Neural cell (in vitro differentiated cells): ENCODE measurements at regions not wholly inside any gene's neighbourhood (a gene's known extent, or its start where the extent isn't known, plus 50 kb on each side); places are given as distances from the start of the nearest gene placed in this dataset.

Source experiments
- H2AFZ ChIP-seq: fragments of 200-600, 300-800 bp; sonication (generic), shearing (Covaris generic); 2 replicates; pipeline ENCODE4 v1.6.0; 2014; ENCODE audit warnings: low read depth, mild to moderate bottlenecking, antibody characterized with exemption, low read length, moderate library complexity
- H3F3A ChIP-seq: fragments of 200-600 bp; shearing (Covaris generic); 2 replicates; pipeline ENCODE4 v1.6.1; 2016; ENCODE audit warnings: mild to moderate bottlenecking, moderate library complexity, mixed read lengths, antibody characterized with exemption, low read length; ENCODE audit not compliant: insufficient read depth, poor library complexity, severe bottlenecking
- H3K27ac ChIP-seq: fragments of 200-600, 300-800 bp; sonication (generic), shearing (Covaris generic); 2 replicates; pipeline ENCODE4 v1.5.1; 2014; ENCODE audit warnings: mild to moderate bottlenecking, low read length, moderate library complexity
- H3K27me3 ChIP-seq: fragments of 300-800, 200-600 bp; sonication (generic), shearing (Covaris generic); 2 replicates; pipeline ENCODE4 v1.6.0; 2014; ENCODE audit warnings: mild to moderate bottlenecking, low read depth, low read length, moderate library complexity; ENCODE audit not compliant: insufficient read depth
- H3K36me3 ChIP-seq: fragments of 300-800, 200-600 bp; sonication (generic), shearing (Covaris generic); 2 replicates; pipeline ENCODE4 v1.5.1; 2014; ENCODE audit warnings: mild to moderate bottlenecking, antibody characterized with exemption, low read length, moderate library complexity; ENCODE audit not compliant: insufficient read depth
- H3K4me2 ChIP-seq: fragments of 300-800, 200-600 bp; sonication (generic), shearing (Covaris generic); 2 replicates; pipeline ENCODE4 v1.6.0; 2014; ENCODE audit warnings: mild to moderate bottlenecking, low read length
- H3K4me3 ChIP-seq: fragments of 300-800, 200-600 bp; sonication (generic), shearing (Covaris generic); 2 replicates; pipeline ENCODE4 v1.5.1; 2014; ENCODE audit warnings: mild to moderate bottlenecking, low read length, moderate library complexity
- H3K79me2 ChIP-seq: fragments of 200-600 bp; shearing (Covaris generic); replicated peaks from 2 replicates; pipeline ENCODE4 v1.6.0; 2014; ENCODE audit warnings: mild to moderate bottlenecking, low read length, moderate library complexity; ENCODE audit not compliant: insufficient read depth
- H3K9ac ChIP-seq: fragments of 300-800, 200-600 bp; sonication (generic), shearing (Covaris generic); 2 replicates; pipeline ENCODE4 v1.6.1; 2016; ENCODE audit warnings: mild to moderate bottlenecking, low read length, mixed read lengths
- H3K9me2 ChIP-seq: fragments of 200-600 bp; shearing (Covaris generic); 2 replicates; pipeline ENCODE4 v1.6.1; 2016; ENCODE audit warnings: mild to moderate bottlenecking, low read length, mixed read lengths; ENCODE audit not compliant: insufficient read depth
- H3K9me3 ChIP-seq: fragments of 200-600, 300-800 bp; sonication (generic), shearing (Covaris generic); 2 replicates; pipeline ENCODE4 v1.6.1; 2016; ENCODE audit warnings: mild to moderate bottlenecking, mixed run types, low read length, moderate library complexity, mixed read lengths
- H4K20me1 ChIP-seq: fragments of 200-600 bp; shearing (Covaris generic); 2 replicates; pipeline ENCODE4 v1.6.1; 2016; ENCODE audit warnings: mild to moderate bottlenecking, mixed run types; ENCODE audit not compliant: insufficient read depth
- CTCF ChIP-seq: fragments of 450-650 bp; IDR thresholded peaks from 2 replicates; pipeline ENCODE4 v1.5.1; 2014; ENCODE audit warnings: antibody characterized with exemption, mild to moderate bottlenecking, moderate library complexity; ENCODE audit not compliant: poor library complexity, severe bottlenecking
- EP300 ChIP-seq: fragments of 450-650 bp; conservative IDR thresholded peaks from 2 replicates; pipeline ENCODE4 v1.6.1; 2014; ENCODE audit warnings: antibody characterized with exemption, mild to moderate bottlenecking, moderate library complexity; ENCODE audit not compliant: poor library complexity, severe bottlenecking
- EZH2 ChIP-seq: fragments of 200-600, 300-800 bp; shearing (Covaris generic), sonication (generic); IDR thresholded peaks from 2 replicates; pipeline ENCODE4 v1.6.1; 2014; ENCODE audit warnings: antibody characterized with exemption, low read length, borderline replicate concordance, mild to moderate bottlenecking; ENCODE audit not compliant: insufficient read depth, poor library complexity, severe bottlenecking
- MXI1 ChIP-seq: fragments of 450-650 bp; conservative IDR thresholded peaks from 2 replicates; pipeline ENCODE4 v1.6.1; 2014; ENCODE audit warnings: antibody characterized with exemption, mild to moderate bottlenecking; ENCODE audit not compliant: poor library complexity, severe bottlenecking
- POLR2AphosphoS5 ChIP-seq: IDR thresholded peaks from 2 replicates; pipeline ENCODE4 v1.6.1; 2012
- RAD21 ChIP-seq: fragments of 450-650 bp; conservative IDR thresholded peaks from 2 replicates; pipeline ENCODE4 v1.6.1; 2014; ENCODE audit warnings: antibody characterized with exemption, mild to moderate bottlenecking, moderate library complexity
- REST ChIP-seq: IDR thresholded peaks from 2 replicates; pipeline ENCODE4 v1.6.1; 2012; ENCODE audit warnings: borderline replicate concordance
- SMC3 ChIP-seq: fragments of 450-650 bp; conservative IDR thresholded peaks from 2 replicates; pipeline ENCODE4 v1.6.1; 2014; ENCODE audit warnings: antibody characterized with exemption, mild to moderate bottlenecking, moderate library complexity; ENCODE audit not compliant: poor library complexity
- TAF1 ChIP-seq: IDR thresholded peaks from 2 replicates; pipeline ENCODE4 v1.6.1; 2012; ENCODE audit warnings: low read depth

GRCh38 chr5:120150770-120151169 lies 313.3 kb upstream of the PRR16 start:
- no peak overlapping the region for H3K27ac ChIP-seq
- H3K9ac ChIP-seq, result no peak overlapping the region
- no peaks in the 10 kb centered on the region for H3F3A ChIP-seq
- no peaks in the 10 kb centered on the region for H3K36me3 ChIP-seq
- H3K9me3 ChIP-seq, result no peaks in the 10 kb centered on the region
- H3K4me2 ChIP-seq, result no peak overlapping the region
- TF ChIP-seq RAD21 (no peak), MXI1 (no peak), EP300 (no peak), REST (no peak), SMC3 (no peak), EZH2 (no peak), CTCF (no peak), TAF1 (no peak), POLR2AphosphoS5 (no peak)
- H2AFZ ChIP-seq, result no peak overlapping the region
- H3K9me2 ChIP-seq, result no peaks in the 10 kb centered on the region
- H3K79me2 ChIP-seq, result no peaks in the 10 kb centered on the region
- no peak overlapping the region for H3K4me3 ChIP-seq
- no peaks in the 10 kb centered on the region for H3K27me3 ChIP-seq
- no peaks in the 10 kb centered on the region for H4K20me1 ChIP-seq

- Histone ChIP-seq H3K27ac (no peak overlapping the region), H3K79me2 (no peaks in the 10 kb centered on the region), H3K9me2 (no peaks in the 10 kb centered on the region), H4K20me1 (no peaks in the 10 kb centered on the region), H3F3A (no peaks in the 10 kb centered on the region), H2AFZ (no peak overlapping the region), H3K9ac (no peak overlapping the region), H3K4me2 (no peak overlapping the region), H3K4me3 (no peak overlapping the region), H3K27me3 (no peaks in the 10 kb centered on the region), H3K36me3 (no peaks in the 10 kb centered on the region), H3K9me3 (no peaks in the 10 kb centered on the region)
- no peak for TF ChIP-seq EP300
- TF ChIP-seq EZH2, result no peak
- no peak for TF ChIP-seq RAD21
- no peak for TF ChIP-seq TAF1
- no peak for TF ChIP-seq SMC3
- no peak for TF ChIP-seq MXI1
- TF ChIP-seq CTCF, result no peak
- TF ChIP-seq REST, result no peak
- TF ChIP-seq POLR2AphosphoS5, result no peak
Observed at GRCh38 chr5:120151181-120151580, 312.9 kb upstream of the PRR16 start.
